HG03460 (cell line): ENCODE measurements at regions not wholly inside any gene's neighbourhood (a gene's known extent, or its start where the extent isn't known, plus 50 kb on each side); places are given as distances from the start of the nearest gene placed in this dataset.
A peak's percentile ranks its signal among the peaks of the same experiment; 100 is the strongest.
"Not testable (repeated sequence)": the region's sequence is repeated elsewhere in the genome, so short reads cannot be mapped to it uniquely, and the experiment has no call there.

ENCODE experiments used
- ATAC-seq: cut with Tn5 transposase; IDR thresholded peaks from one replicate; pipeline ENCODE4 v1.9.1; 2021; ENCODE audit not compliant: unreplicated experiment

DNA sequence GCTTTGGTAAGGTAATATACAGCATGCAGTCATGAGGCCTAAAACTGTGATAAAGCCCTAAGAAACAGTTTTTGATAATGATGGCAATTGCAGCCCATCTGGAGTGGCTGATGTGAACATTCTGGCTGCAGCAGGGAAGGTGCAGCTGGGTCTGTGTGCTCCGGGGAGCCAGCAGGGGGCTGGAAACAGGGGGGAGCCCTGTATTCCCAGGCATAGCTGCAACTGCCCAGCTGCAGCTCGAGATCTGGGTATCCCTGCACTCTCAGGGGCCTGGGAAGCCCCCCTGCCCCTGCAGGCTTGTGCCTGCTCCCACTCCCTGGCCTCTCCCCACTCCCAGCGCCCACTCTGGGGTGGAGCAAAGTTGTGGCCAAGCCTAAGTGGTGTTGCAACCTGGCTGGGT lies 95.6 kb downstream of the RRAGB start:
- no peak for ATAC-seq

DNA sequence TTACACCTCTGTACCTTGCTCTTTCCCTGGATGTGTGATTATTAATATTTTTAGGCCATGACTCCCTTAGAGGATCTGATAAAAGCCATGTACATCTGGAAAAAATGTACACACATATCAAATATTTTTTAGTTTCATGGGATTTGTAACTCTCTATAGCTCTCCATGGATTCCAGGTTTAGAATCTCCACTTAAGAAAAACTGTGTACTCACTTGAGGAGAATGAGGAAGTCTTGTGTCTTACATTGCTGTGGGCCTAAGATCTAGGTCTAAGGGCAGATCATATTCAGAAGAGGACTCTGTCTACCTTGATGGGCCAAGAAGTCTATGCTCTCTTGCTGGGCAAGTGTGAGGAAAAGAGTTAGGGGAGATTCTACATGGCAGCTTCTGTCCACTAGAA lies 98.0 kb downstream of the RRAGB start:
- no peak for ATAC-seq

DNA sequence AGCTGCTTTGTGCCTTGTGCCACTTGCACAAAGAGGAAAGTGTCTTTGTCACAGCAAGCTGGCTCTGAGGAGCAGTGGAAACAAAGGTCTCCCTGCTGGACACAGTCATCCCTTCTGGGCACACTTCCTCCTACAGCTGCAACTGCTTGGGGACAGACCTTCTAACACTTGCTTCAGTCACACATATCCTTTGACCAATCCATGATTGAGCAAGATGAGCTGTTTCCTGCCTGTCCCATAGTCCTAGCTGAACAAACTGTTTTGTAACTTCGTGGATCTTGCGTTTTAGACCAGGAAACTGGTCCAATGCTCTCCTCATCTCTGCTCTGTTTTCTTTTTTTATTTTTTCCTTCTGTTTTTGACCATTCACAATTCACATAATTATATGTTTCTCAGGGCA lies 98.5 kb downstream of the RRAGB start:
- no peak for ATAC-seq

DNA sequence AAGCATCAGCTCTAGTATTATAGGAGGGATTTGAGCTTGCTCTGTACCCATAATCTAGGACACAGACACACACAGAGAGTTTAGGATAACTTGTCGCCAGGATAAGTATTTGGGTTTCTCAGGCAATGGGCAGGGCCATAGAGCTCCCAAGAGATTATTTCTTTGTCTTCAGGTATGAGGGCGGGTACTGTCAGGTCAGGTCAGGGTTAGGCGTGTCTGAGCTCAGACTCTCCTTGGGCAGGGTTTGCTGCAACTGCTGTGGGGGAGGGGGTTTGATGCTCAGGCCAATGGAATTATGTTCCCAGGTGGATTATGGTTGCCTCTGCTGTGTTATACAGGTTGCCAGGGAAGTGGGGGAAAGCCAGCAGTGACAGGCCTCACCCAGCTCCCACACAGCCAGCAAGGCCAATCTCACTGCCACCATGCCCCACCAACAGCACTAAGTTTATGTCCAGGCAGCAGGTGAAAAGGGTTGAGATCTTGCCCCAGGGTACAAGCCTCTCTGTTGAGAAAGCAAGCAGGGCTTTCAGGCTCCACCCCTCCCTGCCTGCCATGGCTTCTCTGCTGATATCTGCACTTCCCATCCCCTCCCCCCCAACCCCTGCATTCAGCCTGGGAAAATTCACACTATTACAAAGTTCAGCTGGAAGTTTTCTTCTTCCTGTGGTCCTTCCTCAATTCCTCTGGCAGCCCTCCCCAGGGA lies 101.3 kb downstream of the RRAGB start:
- no peak for ATAC-seq

DNA sequence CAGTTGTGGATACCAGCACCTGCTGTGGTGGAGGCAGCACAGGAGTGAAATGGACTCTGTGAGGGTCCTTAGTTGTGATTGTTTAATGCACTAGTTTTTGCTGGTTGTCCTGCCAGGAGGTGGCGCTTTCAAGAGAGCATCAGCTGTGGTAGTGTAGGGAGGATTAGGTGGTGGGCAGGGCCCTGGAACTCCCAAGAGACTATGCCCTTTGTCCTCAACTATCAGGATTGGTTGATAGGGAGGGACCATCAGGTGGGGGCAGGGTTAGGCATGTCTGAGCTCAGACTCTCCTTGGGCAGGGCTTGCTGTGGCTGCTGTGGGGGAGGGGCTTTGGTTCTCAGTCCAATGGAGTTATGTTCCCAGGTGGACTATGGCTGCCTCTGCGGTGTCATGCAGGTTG lies 121.9 kb downstream of the RRAGB start:
- ATAC-seq, result no peak

DNA sequence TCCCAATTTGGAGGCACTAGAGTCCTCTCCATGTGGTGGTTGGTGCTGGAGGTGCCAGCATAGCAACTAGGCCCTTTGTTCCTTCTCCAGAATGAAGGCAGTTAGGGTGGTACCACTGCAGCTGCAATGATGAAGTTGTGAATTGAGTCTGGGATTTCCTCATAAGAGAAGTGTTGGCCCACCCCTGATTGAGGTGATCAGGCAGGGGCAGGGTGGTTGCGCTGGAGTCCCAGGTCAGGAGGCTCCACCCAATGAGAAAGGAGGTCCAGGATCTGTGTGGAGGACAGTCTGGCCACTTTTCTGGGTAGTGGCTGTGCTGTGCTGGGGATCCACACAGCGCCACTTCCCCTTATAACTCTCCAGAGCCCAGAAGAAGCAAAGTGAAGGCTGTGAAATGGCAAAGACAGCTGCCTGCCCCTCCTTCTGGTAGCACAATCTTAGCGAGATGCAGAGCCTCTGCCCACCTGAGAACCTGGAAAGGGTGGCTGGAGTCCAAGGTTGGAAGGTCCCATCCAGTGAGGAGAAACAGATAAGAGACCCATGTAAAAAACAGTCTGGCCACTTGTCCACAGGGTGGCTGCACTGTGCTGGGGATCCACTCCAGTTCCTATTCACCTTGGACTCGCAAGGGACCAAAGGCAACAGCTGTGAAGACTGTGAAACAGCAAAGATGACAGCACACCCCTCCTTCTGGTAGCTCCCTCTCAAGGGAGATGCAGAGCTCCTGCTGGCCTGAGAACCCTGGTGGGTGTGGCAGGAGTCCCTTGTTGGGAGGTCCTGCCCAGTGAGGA lies 124.6 kb downstream of the RRAGB start:
- peak; percentile 54 for ATAC-seq

DNA sequence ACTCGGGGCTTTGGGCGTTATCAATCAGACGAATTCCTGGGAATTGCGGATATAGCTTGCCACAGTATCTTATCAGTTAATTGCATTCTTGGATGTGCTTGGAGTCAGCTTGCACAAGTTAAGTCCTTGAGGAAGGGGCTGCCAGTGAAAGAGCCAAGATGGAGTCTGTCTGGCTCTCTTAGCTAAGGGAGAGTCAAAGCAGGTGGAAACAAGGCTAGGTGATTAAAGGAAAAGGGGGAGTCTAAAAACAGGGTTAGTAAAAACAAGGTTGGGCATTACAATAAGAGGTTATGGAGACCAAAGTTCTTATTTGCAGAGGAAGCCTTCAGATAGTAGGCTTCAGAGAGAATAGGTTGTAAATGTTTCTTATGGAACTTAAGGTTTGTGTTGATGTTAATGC lies 149.2 kb downstream of the RRAGB start:
- not testable (repeated sequence) for ATAC-seq

DNA sequence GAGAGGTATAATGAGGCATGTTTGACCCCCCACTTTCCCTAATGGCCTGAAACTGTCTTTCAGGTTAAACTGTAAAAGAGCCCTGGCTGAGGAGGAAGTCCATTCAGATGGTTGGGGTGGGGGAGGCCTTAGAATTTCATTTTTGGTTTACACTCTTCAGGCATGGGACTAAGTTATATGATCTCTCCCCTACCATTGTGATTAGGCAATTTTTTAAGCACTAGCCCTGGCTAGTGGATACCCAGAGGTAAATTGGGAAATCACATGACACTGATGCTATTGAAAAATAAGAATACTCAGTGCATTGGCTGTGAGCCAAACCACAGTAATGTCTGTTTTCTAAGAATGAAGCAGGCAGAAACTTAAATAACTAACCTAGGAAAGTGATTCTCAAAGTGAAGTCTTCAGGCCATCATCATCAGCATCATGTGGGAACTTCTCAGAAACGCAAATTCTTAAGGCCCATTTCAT lies 149.7 kb downstream of the RRAGB start:
- peak; percentile 84 for ATAC-seq

DNA sequence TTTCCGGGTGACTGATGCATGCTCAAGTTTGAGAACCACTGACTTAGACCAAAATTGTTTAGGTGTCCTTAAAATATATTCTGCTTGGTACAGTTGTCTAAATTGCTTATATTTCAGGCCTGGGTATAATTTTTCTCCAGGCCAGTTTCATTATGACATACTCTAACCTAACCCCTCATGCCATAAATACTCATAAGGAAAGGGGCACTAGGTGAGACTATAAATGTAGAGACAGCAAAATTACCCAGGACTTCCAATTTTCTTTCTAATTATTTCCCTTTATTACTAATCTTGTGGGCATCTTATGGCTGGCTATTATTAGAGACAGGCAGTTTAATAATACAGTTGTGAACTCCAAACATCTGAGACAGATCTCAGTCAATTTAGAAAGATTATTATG lies 150.2 kb downstream of the RRAGB start:
- ATAC-seq, result peak; percentile 48

DNA sequence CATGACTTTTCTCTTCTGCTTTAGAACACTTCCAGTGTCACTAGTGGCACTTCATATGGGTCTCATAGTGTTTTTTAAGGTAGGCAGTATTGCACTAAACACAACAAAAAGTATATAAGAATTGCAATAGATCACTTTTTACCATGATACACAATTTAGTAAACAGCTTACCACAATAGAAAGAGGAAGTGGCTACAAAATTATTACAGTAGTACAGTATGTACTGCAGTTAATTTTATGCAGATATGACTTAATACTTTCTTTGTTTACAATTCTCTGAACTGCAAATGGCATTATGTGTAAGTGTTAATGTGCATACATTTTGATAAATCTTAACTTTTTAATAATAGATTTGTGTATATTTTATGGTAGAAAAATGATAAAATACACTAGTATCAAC lies 157.3 kb downstream of the RRAGB start:
- ATAC-seq, result no peak

DNA sequence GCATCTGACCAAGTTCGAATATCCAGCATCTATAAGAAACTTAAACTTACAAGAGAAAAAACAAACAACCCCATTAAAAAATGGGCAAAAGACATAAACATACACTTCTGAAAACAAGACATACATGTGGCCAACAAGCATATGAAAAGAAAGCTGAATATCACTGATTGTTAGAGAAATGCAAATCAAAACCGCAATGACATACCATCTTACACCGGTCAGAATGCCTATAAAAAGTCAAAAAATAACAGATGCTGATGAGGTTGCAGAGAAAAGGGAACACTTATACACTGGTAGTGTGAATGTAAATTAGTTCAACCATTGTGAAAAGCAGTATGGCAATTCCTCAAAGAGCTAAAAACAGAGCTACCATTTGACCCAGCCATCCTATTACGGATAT lies 166.0 kb downstream of the RRAGB start:
- not testable (repeated sequence) for ATAC-seq

DNA sequence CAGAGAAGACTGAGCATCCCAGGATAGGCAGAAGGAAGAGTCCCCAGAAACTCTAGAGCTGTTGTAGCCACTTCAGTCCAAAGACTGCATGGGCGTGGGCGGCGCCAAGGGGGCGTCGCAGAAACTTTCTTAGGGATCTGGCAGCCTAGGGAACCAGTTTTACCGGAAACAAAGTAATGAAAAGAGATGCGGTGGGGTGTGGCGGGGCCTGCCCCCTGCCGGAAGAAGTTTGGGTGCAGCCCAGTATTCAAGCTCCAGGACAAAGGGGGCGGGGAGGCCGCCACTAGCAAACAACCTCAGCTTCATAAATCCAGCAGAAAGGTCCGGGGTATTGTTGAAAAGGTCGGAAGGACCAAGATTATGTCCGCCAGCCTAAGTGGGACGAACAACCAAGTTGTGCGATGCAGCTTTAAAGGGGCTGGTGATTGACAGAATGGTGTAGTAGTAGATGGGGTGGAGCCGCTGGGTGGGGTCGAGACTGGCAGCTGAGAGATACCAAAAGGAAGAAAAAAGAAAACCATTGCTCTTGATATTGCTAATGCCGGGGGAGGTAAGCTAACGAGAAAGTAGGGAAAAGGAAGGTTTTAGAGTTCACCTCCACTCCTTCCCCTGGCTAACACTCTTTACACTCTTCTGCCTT lies 190.5 kb downstream of the RRAGB start:
- peak; percentile 82 for ATAC-seq

DNA sequence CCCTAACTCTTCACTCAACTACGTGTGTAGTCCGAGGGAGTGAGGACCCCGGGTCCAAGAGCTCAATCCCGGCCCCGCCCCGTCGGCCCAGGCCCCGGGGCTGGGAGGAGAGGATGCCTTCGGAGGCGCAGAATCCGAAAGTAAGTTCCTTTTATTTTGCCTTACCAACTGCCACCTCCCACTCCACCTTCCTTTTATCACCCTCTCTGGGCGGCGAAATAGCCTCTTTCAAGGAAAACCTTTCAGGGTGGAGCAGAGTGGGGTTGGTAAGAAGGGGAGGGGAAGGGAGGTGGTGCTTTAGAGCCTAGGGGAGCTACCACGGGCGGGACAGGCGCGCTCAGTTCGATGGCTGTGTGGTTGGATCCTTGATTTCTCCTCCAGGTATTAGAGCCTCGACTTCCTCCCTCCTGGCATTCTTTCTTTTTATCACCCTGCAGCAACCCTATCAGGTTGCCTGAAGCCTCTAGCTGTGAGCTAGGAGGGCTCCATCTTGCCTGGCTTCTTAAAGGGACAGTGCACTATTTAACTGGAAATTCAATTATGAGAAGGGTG lies 191.2 kb downstream of the RRAGB start:
- peak; percentile 44 for ATAC-seq

DNA sequence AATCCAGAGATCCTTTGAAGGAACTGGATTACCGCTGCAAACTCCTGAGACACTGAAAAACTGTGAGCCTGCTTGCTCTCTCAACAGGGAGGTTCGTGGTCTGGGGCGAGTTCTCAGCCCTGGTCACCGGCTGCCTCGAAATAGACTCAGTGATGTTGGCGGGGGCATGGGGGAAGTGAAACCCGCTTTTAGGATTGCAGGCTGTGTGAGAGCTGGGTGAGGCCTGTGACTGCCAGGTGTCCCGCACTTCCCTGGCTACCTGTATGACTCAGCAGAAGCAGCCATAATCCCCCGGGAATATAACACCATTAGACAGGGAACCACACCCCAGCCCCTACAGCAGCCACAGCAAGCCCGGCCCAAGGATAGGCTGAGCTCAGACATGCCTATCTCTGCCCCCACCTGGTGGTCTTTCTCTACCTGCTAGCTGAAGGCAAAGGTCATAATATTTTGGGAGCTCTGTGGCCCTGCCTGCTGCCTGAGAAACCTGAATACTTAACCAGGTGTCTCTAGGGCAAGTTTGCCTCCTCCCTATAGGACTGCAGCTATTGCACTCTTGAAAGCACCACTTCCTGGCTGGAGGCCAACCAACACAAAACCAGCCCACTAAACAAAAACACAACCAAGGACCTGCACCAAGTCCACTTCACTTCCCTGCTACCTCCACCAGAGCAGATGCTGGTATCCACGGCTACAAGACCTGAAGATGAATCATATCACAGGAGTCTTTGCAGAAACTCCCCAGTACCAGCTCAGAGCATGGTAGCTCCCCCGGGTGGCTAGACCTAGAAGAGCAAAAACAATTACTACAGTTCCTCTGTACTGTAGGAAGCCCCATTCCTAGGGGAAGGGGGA lies 202.0 kb downstream of the RRAGB start:
- ATAC-seq, result peak; percentile 87

DNA sequence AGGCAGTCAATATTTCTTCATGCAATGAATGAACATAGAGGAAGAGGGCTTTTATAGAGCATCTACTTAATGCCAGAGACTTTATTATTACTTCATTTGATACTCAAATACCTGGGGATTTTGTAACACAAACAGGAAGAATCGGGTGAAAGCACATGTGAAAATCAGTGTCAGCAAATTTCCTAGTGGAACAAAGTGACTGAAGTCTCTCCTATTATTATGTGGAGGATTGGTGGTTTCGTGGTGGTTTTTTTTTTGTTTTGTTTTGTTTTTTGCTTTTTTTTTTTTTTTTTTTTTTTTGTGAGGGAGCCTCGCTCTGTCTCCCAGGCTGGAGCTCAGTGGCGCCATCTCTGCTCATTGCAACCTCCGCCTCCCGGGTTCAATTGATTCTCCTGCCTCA lies 207.0 kb downstream of the RRAGB start:
- ATAC-seq, result no peak

DNA sequence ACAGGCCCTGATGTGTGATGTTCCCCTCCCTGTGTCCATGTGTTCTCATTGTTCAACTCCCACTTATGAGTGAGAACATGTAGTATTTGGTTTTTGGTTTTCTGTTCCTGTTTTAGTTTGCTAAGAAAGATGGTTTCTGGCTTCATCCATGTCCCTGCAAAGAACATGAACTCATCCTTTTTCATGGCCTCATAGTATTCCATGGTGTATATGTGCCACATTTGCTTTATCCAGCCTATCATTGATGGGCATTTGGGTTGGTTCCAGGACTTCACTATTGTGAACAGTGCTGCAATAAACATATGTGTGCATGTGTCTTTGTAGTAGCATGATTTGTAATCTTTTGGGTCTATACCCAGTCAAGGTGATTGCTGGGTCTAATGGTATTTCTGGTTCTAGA lies 211.0 kb downstream of the RRAGB start:
- ATAC-seq, result not testable (repeated sequence)
